MM.1S (cell line): ENCODE measurements at regions not wholly inside any gene's neighbourhood (a gene's known extent, or its start where the extent isn't known, plus 50 kb on each side); places are given as distances from the start of the nearest gene placed in this dataset.

Experiments
- EZH2 ChIP-seq: fragments of 300-600 bp; sonication (generic); optimal IDR thresholded peaks from 2 replicates; pipeline ENCODE3; 2017; ENCODE audit warnings: low read depth, mild to moderate bottlenecking, antibody characterized with exemption, low read length, mixed read lengths
- TF ChIP-seq, protein P1 (sequence below): fragments of 300-600 bp; sonication (generic); IDR thresholded peaks from 2 replicates; pipeline ENCODE4 v1.5.1; 2016; ENCODE audit warnings: antibody characterized with exemption, low read length, mixed read lengths

DNA sequence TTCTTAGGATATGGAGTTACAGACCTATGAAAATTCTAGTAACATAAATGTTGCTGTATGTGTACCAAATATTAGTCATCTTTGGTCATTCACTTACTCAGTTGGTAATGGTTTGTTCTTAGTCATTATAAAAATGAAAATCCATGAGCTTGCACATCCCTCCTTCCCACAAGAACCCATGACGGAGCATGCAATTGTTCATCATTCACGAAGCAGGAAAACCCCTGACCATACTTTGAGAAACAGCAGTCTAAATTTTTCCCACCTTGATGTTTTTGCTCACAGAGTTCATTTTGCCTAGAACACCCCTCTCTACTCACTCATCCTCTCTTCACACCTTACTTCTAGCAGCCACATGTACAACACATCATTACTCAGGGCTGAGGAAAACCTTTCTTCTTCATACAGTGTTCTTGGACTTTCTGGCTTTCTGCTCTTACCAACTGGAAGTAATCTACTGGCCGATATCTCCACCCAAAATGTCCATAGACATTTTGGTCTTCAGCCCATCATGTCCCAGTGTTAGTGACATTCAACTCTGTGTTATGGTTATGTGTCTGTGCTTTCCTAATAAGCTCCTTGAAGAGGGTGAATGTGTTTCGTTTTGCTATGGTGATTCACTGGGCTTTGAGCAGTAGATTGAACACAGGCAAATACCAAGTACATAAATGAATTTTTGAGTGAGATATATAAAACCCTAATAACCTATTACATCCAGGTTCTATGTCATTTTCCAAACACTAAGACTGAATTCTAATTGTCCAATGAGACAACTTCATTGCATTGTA, 189.9 kb downstream of the ZC3H11B start:
- TF ChIP-seq, protein P1, sequence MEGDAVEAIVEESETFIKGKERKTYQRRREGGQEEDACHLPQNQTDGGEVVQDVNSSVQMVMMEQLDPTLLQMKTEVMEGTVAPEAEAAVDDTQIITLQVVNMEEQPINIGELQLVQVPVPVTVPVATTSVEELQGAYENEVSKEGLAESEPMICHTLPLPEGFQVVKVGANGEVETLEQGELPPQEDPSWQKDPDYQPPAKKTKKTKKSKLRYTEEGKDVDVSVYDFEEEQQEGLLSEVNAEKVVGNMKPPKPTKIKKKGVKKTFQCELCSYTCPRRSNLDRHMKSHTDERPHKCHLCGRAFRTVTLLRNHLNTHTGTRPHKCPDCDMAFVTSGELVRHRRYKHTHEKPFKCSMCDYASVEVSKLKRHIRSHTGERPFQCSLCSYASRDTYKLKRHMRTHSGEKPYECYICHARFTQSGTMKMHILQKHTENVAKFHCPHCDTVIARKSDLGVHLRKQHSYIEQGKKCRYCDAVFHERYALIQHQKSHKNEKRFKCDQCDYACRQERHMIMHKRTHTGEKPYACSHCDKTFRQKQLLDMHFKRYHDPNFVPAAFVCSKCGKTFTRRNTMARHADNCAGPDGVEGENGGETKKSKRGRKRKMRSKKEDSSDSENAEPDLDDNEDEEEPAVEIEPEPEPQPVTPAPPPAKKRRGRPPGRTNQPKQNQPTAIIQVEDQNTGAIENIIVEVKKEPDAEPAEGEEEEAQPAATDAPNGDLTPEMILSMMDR = no peak
- TF ChIP-seq EZH2 = no peak
